Suprapubic skin (tissue), 4 donors: ENCODE measurements at regions not wholly inside any gene's neighbourhood (a gene's known extent, or its start where the extent isn't known, plus 50 kb on each side); places are given as distances from the start of the nearest gene placed in this dataset.

ENCODE experiments used
- DNase-seq, 2 donors: peaks; one replicate each; pipeline ENCODE4 v3.0.0-alpha.2; 2019; ENCODE audit warnings: low spot score in 2 of 2
- H3K27ac ChIP-seq: fragments of 200-600 bp; sonication (generic); one replicate; pipeline ENCODE4 v1.5.1; 2019
- H3K27me3 ChIP-seq: fragments of 200-600 bp; sonication (generic); one replicate; pipeline ENCODE4 v1.5.1; 2019
- H3K36me3 ChIP-seq: fragments of 200-600 bp; sonication (generic); one replicate; pipeline ENCODE4 v1.5.1; 2019
- H3K4me1 ChIP-seq: fragments of 200-600 bp; sonication (generic); one replicate; pipeline ENCODE4 v1.5.1; 2019
- H3K4me3 ChIP-seq: fragments of 200-600 bp; sonication (generic); one replicate; pipeline ENCODE4 v1.5.1; 2019; ENCODE audit warnings: mild to moderate bottlenecking
- H3K9me3 ChIP-seq: fragments of 200-600 bp; sonication (generic); one replicate; pipeline ENCODE4 v1.5.1; 2019
- CTCF ChIP-seq, 2 donors: fragments of 200-600 bp in 1 of 2; fragments of 450-650 bp in 1 of 2; sonication (generic) in 1 of 2; IDR thresholded peaks; one replicate each; pipeline ENCODE4 v1.5.1; 2016 to 2019; ENCODE audit warnings: antibody characterized with exemption in 2 of 2, mild to moderate bottlenecking in 1 of 2, moderate library complexity in 1 of 2
- EP300 ChIP-seq: sonication (generic); formaldehyde crosslinking; IDR thresholded peaks from one replicate; pipeline ENCODE4 v1.6.1; 2017; ENCODE audit warnings: antibody characterized with exemption
- POLR2A ChIP-seq, 2 donors: fragments of 450-650 bp; IDR thresholded peaks; one replicate each; pipeline ENCODE4 v1.6.1; 2017; ENCODE audit warnings: antibody characterized with exemption in 2 of 2, mild to moderate bottlenecking in 2 of 2, moderate library complexity in 2 of 2
- POLR2AphosphoS5 ChIP-seq, 3 donors: sonication (generic); formaldehyde crosslinking; IDR thresholded peaks; one replicate each; pipeline ENCODE4 v1.6.1; 2017; ENCODE audit warnings: antibody characterized with exemption in 3 of 3
- WGBS: methylation state at CpG from one replicate; pipeline ENCODE4 v1.1.5; 2018; 5-methylcytosine and 5-hydroxymethylcytosine counted together

GRCh38 chr14:95034788-95035187 lies 122.5 kb downstream of the DICER1 start:
- Histone ChIP-seq H3K4me3 (no peak overlapping the region), H3K4me1 (no peaks in the 10 kb centered on the region), H3K9me3 (no peaks in the 10 kb centered on the region), H3K27me3 (no peaks in the 10 kb centered on the region), H3K27ac (no peak overlapping the region), H3K36me3 (no peaks in the 10 kb centered on the region)
- 63% methylated on average over 5 of the region's 5 CpGs for WGBS
- TF ChIP-seq POLR2AphosphoS5 (IDR thresholded peaks at IDR 0.05) (no peak), CTCF (IDR thresholded peaks at IDR 0.05) (no peak), POLR2A (IDR thresholded peaks at IDR 0.05) (no peak), EP300 (no peak)
- DNase-seq = no peak

- Histone ChIP-seq H3K9me3 (no peaks in the 10 kb centered on the region), H3K36me3 (no peaks in the 10 kb centered on the region), H3K4me1 (no peaks in the 10 kb centered on the region), H3K27ac (no peak overlapping the region), H3K4me3 (no peak overlapping the region), H3K27me3 (no peaks in the 10 kb centered on the region)
- 57% methylated on average over 8 of the region's 8 CpGs for WGBS
- DNase-seq = peak in 1 of 2 donors; percentile 67
- TF ChIP-seq EP300 (no peak), POLR2AphosphoS5 (IDR thresholded peaks at IDR 0.05) (no peak), CTCF (IDR thresholded peaks at IDR 0.05) (no peak), POLR2A (IDR thresholded peaks at IDR 0.05) (no peak)
Measured at GRCh38 chr14:95033682-95034632, 123.4 kb downstream of the DICER1 start.

GRCh38 chr14:95033031-95033430 lies 124.3 kb downstream of the DICER1 start:
- Histone ChIP-seq H3K4me1 (no peaks in the 10 kb centered on the region), H3K36me3 (no peaks in the 10 kb centered on the region), H3K27me3 (no peaks in the 10 kb centered on the region), H3K4me3 (no peak overlapping the region), H3K27ac (no peak overlapping the region), H3K9me3 (no peaks in the 10 kb centered on the region)
- no peak for DNase-seq
- no peak for TF ChIP-seq CTCF (IDR thresholded peaks at IDR 0.05)
- no peak for TF ChIP-seq POLR2AphosphoS5 (IDR thresholded peaks at IDR 0.05)
- TF ChIP-seq POLR2A (IDR thresholded peaks at IDR 0.05) = no peak
- TF ChIP-seq EP300 = no peak
- WGBS = 57% methylated on average over 4 of the region's 4 CpGs

GRCh38 chr14:95026851-95027463 lies 130.4 kb downstream of the DICER1 start:
- Histone ChIP-seq H3K36me3 (no peaks in the 10 kb centered on the region), H3K27ac (no peak overlapping the region), H3K27me3 (no peaks in the 10 kb centered on the region), H3K4me3 (no peak overlapping the region), H3K9me3 (no peaks in the 10 kb centered on the region), H3K4me1 (no peaks in the 10 kb centered on the region)
- no peak for TF ChIP-seq POLR2A (IDR thresholded peaks at IDR 0.05)
- TF ChIP-seq EP300 = no peak
- TF ChIP-seq POLR2AphosphoS5 (IDR thresholded peaks at IDR 0.05) = no peak
- no peak for TF ChIP-seq CTCF (IDR thresholded peaks at IDR 0.05)
- DNase-seq = no peak
- 91% methylated on average over 6 of the region's 7 CpGs for WGBS

GRCh38 chr14:95025941-95026340 lies 131.4 kb downstream of the DICER1 start:
- H3K27ac ChIP-seq = no peak overlapping the region
- no peak for DNase-seq
- H3K4me3 ChIP-seq = no peak overlapping the region
- TF ChIP-seq EP300 (no peak), POLR2A (IDR thresholded peaks at IDR 0.05) (no peak), CTCF (IDR thresholded peaks at IDR 0.05) (no peak), POLR2AphosphoS5 (IDR thresholded peaks at IDR 0.05) (no peak)
- no peaks in the 10 kb centered on the region for H3K4me1 ChIP-seq
- no peaks in the 10 kb centered on the region for H3K36me3 ChIP-seq
- WGBS = 95% methylated on average over 3 of the region's 6 CpGs
- H3K27me3 ChIP-seq = no peaks in the 10 kb centered on the region
- no peaks in the 10 kb centered on the region for H3K9me3 ChIP-seq
